ENCODE measurements at regions not wholly inside any gene's neighbourhood (a gene's known extent, or its start where the extent isn't known, plus 50 kb on each side); places are given as distances from the start of the nearest gene placed in this dataset.
A peak's percentile ranks its signal among the peaks of the same experiment; 100 is the strongest.
"Not testable (repeated sequence)": the region's sequence is repeated elsewhere in the genome, so short reads cannot be mapped to it uniquely, and the experiment has no call there.

DNA sequence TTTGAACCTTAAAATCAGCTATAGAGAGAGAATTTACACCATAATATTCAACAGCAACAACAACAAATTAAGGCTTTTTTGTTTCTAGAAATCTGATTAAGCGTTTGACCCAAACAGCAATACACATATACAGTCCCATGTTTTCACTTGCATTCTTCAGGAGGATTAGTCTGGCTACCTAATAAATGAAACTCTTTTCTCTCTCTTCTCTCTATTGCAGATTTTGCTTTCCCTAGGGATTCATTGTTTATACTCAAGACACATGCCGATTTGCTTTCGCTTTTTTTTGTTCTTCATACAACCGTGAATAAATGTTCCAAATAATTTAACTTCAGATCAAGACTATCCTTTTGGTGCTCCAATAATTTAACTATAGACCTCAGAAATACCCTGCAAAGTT, 162.4 kb upstream of the PTBP2 start:
- no peak for DNase-seq

DNA sequence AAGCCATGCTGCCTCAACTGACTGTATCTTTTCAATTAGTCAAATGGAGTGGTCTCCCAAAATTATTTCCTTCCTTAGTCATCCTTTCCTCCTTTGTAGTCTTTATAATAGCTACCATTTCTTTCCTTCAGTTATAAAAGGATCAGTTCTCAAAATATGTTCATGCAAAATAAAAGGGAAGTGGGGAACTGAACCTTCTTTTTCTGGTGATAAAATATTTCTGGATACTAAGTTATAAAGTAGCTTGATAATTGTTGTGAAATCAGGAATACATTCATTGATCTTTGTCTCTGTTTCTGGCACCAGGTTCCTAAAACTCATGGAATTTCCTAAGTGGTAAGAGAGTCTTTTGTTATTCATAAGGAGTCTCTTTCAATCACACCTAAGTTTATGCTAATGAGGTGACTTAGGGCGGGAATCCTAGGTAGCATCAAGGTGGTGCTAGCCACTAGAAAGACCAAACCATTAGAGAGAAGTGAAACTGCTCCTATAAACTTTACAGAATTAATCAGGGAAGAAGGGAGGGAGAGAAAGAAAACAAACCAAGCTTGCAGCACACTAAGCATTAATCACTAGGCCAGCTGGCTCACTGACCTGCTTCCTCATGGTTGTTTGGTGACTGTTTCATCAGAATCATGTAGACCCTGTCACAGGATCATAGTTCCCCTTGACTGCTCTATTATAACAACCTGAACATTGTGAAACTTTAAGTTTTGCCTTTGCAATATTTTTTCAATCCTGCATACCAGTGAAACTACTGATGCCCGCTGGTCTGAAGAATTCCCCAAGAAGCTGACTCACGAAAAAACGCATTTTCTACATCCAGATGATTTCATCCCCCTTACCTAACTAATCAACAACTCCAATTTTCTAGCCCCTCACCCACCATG, 161.6 kb upstream of the PTBP2 start:
- DNase-seq: peak; percentile 51 to 85 (median 66)

DNA sequence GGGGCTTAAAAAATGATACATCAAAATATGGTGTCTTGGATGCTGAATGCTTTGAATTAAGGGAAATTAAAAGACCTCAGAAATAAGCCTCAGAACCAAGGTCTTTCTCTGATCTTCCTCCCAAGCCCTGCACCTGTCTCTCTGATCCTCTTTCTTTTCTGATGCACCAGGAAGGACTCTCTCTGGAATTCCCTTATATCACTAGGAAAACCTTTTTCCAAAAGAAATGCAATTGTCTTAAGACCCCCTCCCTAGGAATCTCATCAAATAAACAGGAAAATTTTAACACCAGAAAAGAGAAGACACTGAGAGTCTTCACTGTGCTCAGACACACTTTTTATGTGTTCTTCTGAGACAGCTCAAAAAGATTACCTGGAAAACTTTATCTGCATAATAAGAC, 159.5 kb upstream of the PTBP2 start:
- no peak for DNase-seq

DNA sequence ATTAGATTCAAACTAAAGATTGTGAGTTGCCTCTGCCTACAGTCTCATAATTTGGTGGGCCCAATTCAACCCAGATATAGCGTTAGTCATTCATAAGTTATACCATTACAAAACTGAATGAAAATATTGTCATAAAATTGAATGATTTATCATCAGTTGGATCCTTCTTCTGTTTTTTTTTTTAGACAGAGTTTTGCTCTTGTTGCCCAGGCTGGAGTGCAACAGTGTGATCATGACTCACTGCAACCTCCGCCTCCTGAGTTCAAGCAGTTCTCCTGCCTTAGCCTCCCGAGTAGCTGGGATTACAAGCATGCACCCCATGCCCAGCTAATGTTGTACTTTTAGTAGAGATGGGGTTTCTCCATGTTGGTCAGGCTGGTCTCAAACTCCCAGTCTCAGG, 157.2 kb upstream of the PTBP2 start:
- peak; percentile 19 to 57 (median 47) for DNase-seq

DNA sequence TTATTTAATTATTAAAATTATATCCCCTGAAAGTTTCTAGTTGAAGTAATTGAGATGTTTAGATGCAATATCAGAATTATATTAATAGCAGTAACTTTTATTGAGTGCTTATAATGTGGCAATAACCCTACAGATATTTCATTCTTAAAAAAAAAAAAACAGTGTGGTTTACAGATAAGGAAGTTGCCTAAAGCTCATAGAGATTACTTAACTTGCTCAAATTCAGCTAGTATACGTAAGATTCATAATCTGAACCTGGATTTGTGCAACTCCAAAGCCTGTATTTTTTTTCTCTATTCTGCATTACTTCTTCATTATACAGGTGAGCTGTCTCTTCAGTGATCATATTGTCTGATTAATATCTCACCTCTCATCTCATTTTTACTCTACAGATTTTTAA, 156.0 kb upstream of the PTBP2 start:
- peak in 2 of 4 experiments; percentile 51 to 58 for DNase-seq

DNA sequence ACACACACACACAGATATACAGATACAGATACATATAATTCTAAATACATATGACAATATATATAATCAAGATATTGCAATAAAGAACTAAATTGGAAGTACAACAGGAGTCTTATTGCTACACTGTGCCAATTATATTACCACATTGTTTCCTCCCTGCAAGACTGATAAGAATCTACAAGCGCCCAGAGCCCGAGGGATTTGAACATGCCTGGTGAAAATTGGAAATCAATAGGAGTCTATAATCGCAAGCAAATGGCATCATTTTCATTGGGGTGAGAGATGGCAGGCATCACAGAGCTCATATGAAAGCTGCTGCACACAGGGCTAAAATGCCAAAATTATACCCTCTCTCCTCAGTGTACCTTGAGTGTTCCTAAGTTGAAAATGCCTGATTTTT, 152.9 kb upstream of the PTBP2 start:
- DNase-seq: no peak

DNA sequence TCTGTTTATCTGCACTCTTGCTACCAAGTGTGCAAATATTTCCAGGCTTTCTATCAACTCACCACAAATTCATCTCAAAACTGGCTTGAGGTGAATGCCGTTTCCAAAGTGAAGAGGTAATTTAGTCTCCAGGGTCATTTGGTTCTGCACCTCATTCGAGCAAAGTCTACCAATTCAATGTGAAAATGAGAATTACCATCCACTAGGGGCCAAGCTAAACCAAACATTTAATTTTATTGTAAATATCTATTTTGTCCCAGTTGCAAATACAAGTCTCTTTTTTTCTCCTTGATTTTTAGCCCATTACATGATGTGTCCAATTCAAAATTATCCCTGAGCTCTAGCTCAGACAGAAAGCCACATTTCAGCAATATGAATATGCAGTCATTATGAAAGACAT, 152.3 kb upstream of the PTBP2 start:
- no peak for DNase-seq

DNA sequence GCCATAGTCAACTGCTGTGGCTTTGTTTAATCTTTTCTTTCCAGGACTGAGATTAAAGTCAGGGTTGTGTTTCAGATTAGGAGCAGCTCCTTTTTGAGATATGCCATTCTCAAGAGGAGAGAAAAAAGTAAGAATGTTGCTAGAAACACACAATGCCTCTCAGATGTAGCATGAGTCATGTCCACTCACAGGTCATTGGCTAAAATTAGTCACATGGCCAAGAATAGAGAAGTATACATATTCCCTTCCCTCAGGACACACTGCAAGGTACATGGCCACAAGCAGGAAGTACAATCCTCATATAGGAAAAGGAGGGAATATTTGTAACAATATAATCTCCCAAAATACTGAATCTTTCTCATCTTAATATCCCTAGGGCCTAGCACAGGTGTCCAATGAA, 141.9 kb upstream of the PTBP2 start:
- DNase-seq: peak in 2 of 4 experiments; percentile 5 to 18

DNA sequence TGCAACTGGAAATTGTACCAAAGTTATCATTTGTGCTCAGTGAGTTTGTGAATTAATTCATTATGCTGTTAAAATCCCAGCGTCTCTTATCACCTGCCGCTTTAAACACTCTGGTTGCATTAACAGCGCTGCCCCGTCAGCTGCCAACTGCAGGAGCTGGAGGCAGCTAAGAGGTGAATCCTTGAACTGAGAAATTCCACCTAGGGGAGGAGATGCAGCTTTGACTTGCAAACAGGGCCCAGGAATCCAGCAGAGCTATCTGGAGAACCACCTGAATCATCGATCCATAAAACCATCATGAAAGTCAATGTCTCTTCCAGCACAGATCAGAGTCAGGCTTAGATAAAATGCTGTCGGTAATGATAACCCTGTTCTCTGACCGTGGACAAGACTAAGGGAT, 140.7 kb upstream of the PTBP2 start:
- DNase-seq: no peak

DNA sequence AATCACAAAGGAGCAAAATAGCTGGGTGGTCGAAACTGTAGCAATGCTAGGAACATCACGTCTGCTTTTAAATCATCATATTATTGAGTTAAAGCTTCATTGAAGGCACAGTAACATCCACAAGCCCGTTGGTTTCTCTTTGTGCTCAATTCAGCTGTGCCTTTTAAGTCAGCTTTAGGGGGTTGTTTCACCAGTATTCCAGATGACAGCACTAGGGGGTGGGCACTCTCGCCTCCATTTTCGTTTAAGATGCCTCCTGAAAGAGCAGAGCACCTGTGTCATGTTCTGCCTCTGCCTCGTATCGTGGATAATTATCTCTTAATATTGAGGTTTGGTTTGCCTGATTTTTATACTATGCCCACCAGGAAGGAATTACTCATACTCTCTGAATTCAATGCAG, 139.8 kb upstream of the PTBP2 start:
- no peak for DNase-seq

DNA sequence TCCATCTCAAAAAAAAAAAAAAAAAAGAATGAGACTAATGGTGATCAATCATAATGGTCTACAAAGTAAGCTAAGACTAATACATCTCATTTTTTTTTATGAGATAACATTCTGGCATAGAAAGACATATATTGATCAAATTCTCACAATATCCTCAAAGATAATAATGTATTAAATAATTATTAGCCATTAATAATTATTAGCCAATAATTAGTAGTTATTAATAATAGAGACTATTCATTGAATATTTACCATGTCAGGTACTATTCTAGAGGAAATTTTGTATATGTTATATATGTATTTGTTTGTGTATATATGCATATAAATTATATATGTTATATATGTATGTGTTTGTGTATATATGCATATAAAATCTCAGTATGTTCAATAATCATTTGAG, 137.7 kb upstream of the PTBP2 start:
- no peak for DNase-seq

DNA sequence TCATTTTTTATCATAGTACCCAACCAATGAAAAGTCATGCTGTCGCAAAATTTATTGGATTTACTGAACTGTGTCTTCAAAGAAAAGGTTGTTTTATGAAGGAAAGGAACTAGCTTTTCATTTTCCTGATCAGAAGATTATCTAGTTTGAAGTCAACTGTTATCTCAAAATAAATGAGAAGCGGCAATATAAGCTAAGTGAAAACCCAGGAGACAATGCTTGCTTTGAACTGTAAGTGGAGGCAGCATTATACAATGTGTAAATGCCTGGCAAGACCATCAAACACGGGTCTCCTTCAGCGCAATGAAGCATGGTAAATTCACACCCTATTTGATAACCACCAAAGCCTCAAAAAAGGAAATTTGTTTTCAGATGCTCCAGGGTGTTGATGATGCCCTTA, 134.4 kb upstream of the PTBP2 start:
- no peak for DNase-seq

DNA sequence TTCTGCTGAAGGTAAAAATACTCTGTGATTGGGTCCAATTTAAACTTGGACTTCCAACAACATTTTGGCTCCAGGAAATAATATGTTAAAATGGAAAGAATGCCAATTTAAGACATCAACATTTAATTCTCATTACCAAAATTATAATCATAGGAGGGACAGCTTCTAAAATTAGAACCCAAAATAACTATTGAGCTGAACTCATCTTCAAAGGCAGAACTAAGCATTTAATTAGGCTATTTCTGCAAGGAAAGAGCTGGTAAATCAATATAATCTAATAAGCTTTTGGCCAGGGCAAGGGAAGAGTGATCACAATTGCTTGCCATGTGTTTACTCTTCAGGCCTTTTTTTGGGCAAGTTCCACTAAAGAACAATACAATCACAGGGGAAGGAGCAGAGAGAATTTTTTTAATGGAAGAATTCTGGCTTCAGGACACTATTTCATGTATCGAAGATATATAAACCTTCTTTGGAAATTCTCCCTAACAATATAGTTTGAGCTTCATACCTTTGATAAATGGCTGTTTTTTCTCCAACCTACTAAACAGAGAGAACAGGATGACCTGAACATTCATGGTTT, 133.1 kb upstream of the PTBP2 start:
- DNase-seq: no peak

DNA sequence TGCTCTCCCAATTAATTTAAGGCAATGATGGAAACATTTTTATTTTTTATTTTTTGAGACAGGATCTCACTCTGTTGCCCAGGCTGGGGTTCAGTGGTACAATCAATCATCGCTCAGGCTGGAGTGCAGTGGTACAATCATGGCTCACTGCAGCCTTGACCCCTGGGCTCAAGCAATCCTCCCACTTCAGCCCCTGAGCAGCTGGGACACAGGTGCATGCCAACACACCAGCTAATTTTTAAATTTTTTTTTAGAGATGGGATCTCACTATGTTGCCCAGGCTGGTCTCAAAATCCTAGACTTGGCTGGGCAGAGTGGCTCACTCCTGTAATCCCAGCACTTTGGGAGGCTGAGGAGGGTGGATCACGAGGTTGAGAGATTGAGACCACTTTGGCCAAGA, 126.1 kb upstream of the PTBP2 start:
- DNase-seq: not testable (repeated sequence)

DNA sequence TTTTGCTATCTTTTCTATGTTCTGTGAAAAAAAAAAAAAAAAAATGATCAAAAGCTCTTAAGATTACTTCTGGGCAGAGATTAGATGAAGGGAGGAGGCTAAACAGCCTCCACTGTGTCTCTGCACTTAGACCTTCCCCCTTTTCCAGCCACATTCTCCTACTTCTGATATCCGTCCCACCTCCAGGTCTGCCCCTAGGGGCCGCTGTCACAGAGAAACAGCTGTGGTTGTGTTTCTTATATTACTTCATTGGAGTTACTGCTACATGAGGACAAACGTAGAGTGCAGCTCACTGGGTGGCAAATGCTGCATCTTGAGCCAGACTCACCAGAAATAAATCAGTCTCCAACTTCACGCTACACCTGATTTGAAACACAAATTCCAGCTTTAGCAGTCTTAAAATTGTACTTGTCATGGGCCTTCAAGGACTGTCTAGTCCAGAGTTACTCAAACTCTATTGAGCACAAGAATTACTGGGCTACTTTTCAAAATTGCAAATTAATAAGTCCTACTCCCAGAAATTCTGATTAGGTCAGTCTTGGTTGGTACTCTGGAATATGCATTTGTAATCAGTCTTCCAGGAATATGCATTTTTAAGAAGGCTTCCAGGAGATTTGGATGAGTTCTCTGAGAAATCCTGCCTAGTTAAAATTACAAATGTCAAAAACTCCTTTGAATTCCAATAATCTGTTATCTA, 125.2 kb upstream of the PTBP2 start:
- DNase-seq: peak; percentile 17 to 55 (median 43)

DNA sequence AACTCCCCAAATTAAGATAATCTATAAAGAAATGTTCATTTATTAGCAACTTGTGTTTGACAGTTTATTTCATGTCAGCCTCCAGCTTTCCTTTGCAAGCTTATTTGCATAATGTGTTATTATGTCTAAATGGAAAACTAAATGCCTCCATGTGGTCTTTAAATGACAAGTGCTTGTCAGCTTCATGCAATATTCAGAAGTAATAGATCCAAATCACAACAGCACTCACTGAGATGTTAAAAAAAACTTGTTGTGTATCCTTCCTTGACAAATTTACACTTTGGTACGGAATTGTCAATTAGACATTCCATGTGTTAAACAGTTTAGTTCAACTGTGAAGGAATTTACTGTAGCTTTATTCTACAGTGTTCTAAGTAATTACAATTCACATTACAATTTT, 124.4 kb upstream of the PTBP2 start:
- no peak for DNase-seq

DNA sequence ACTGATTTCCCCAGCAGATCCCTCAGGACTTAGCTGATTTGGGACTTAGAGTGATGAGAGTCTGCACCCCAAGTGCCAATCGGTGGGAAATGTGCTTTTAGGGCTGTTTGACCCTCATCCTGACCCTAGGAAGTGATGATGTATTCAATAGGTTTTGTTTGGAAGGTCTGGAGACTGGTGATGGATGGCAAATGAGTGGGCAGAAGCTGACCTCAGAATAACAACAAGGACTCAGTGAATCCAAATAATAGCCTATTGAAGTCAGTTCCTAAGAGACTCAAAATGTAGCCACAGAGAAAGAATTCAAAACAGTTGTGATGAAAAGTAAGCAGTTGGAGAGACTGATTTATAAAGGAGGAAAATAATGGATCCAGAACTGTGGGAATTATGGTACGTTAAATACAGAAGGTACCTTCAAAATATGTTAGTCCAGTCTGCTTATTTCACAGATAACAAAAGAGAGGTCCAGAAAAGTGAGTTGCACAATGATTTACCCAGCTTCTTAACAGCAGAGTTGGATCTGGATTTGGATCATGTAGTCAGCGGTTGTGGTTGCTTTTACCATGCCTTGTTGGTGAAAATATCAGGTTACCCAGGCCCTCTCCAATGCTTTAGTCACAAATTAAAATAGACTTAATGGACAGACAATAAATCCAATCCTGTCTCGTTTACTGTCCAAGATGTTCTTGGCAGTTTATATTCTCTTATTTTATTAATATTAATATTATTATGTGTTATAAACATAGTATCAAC, 123.0 kb upstream of the PTBP2 start:
- DNase-seq: no peak

DNA sequence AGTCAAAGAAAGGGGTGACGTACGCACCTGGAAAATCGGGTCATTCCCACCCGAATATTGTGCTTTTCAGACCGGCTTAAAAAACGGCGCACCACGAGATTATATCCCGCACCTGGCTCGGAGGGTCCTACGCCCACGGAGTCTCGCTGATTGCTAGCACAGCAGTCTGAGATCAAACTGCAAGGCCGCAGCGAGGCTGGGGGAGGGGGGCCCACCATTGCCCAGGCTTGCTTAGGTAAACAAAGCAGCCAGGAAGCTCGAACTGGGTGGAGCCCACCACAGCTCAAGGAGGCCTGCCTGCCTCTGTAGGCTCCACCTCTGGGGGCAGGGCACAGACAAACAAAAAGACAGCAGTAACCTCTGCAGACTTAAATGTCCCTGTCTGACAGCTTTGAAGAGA, 117.0 kb upstream of the PTBP2 start:
- not testable (repeated sequence) for DNase-seq

DNA sequence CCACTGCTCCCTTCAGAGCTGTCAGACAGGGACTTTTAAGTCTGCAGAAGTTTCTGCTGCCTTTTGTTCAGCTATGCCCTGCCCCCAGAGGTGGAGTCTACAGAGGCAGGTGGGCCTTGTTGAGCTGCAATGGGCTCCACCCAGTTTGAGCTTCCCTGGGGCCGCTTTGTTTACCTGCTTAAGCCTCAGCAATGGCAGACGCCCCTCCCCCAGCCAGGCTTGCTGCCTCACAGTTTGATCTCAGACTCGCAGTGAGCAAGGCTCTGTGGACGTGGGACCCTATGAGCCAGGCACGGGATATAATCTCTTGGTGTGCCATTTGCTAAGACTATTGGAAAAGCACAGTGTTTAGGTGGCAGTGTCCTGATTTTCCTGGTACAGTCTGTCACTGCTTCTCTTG, 104.2 kb upstream of the PTBP2 start:
- DNase-seq: not testable (repeated sequence)

DNA sequence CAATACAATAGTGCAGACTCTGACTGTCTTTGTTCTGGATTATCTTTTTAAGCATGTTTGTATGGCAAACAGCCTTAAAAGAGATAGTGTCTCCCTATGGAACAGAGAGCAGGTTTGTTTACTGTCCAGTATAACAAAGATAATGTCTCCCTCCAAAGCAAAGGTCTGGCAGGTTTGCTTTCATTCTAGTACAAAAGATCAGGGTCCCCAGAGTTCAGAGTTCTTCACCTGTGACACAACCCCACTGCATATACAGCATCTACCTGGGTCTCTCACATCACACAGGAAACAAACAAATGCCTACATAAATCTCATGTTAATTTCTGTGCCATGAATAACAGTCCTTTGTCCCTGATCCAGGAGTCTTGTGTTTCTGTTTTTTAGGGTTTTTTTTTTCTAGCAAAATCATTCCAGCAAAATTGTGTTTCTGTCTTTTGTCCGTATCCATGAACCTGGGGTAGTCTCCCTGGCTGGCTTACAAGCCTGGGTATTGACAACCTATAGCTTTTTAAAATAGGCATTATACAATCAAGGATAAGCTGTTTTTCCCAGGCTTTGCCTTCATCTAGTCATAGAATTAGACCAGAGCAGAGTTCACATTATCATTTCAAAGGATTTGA, 89.4 kb upstream of the PTBP2 start:
- DNase-seq: no peak

DNA sequence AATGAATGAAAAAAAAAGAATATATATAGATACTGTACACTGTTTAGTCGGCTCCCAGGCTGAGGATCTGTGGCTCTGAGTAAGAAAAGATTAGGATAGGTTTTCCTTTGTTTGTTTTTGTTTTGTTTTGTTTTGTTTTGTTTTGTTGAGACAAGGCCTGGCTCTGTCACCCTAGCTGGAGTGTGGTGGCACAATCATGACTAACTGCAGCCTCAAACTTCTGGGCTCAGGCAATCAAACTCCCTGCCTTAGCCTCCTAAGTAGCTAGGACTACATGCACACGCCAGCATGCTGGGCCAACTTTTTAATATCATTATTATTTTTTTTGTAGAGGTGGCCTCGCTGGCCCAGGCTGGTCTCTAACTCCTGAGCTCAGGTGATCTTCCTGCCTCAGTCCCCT, 87.9 kb upstream of the PTBP2 start:
- no peak for DNase-seq

DNA sequence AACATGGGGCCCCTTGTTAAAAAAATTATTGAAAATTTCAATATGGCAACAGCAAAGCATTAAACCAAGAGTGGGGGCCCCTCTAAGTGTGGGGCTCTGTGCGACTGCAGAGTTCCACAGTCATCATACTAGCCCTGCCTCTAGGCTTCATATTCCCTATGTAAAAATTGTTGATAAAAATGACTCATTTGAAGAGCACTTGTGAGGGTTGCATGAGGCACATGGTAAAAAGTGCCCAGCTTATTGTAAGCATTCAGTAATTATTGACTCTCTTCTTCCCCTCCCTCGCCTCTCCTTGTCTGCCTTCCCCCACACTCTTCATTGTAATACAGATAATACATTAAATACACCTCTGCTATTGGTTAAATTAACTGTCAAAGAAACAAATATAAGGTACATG, 86.7 kb upstream of the PTBP2 start:
- no peak for DNase-seq

DNA sequence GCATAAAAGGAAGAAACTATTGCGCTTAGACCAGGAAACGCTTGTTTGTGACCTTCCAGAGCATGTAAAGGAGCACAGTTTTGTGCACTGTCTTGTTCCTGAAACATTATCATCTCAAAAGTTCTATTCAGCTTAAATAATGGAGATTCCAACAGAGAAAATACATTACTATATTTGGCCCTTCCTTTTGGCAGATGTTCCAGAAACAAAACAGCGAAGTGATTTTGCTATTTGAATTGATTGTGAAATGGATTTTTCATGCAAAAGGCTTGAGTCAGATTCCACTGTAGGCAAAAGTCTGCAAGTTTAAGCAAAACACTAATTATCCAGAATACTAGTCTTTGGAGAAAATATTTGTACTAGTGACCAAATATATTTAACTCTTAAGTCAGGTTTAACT, 80.3 kb upstream of the PTBP2 start:
- no peak for DNase-seq
